HEK293 (cell line): ENCODE measurements at regions not wholly inside any gene's neighbourhood (a gene's known extent, or its start where the extent isn't known, plus 50 kb on each side); places are given as distances from the start of the nearest gene placed in this dataset.

Experiments used
- ZNF555 ChIP-seq: fragments of 450-650 bp; formaldehyde crosslinking; conservative IDR thresholded peaks from 2 replicates; pipeline ENCODE4 v1.5.1; 2017; ENCODE audit warnings: missing biosample characterization, mild to moderate bottlenecking, missing genetic modification characterization, inconsistent platforms
- TF ChIP-seq, protein P1 (sequence below): fragments of 450-650 bp; formaldehyde crosslinking; IDR thresholded peaks from 2 replicates; pipeline ENCODE4 v1.5.1; 2016; ENCODE audit warnings: missing biosample characterization, missing genetic modification characterization
- TF ChIP-seq, protein P2 (sequence below): fragments of 450-650 bp; formaldehyde crosslinking; IDR thresholded peaks from 2 replicates; pipeline ENCODE4 v1.5.1; 2016; ENCODE audit warnings: missing biosample characterization, missing genetic modification characterization

DNA sequence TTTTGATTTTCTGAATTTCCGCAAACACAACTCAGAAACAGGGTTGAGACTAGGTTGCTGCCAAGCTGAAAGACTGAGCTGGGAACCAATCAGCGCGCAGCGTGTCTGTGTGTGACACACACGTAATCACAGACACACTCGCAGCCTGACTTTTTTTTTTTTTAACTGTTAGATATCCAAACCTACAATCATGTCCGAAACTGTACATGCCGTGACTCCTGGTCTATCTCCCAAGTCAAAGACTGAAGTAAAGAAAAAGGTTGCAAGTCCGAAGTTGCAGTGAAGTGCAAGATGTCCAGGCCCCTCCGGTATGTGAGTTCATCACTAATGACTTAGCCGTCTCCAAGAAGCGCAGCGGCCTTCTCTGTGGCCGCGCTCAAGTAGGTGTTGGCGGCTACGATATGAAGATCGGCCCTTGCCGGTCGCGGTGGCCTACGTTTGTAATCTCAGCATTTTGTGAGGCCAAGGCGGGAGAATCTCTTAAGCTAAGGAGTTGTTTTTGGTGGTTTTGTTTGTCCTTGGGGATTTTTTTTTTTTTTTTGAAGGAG, 108.2 kb downstream of the HFE start:
- no peak for TF ChIP-seq ZNF555 (tag by site-specific recombination)
- TF ChIP-seq, protein P1, sequence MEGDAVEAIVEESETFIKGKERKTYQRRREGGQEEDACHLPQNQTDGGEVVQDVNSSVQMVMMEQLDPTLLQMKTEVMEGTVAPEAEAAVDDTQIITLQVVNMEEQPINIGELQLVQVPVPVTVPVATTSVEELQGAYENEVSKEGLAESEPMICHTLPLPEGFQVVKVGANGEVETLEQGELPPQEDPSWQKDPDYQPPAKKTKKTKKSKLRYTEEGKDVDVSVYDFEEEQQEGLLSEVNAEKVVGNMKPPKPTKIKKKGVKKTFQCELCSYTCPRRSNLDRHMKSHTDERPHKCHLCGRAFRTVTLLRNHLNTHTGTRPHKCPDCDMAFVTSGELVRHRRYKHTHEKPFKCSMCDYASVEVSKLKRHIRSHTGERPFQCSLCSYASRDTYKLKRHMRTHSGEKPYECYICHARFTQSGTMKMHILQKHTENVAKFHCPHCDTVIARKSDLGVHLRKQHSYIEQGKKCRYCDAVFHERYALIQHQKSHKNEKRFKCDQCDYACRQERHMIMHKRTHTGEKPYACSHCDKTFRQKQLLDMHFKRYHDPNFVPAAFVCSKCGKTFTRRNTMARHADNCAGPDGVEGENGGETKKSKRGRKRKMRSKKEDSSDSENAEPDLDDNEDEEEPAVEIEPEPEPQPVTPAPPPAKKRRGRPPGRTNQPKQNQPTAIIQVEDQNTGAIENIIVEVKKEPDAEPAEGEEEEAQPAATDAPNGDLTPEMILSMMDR (tag by site-specific recombination), result no peak
- TF ChIP-seq, protein P2, sequence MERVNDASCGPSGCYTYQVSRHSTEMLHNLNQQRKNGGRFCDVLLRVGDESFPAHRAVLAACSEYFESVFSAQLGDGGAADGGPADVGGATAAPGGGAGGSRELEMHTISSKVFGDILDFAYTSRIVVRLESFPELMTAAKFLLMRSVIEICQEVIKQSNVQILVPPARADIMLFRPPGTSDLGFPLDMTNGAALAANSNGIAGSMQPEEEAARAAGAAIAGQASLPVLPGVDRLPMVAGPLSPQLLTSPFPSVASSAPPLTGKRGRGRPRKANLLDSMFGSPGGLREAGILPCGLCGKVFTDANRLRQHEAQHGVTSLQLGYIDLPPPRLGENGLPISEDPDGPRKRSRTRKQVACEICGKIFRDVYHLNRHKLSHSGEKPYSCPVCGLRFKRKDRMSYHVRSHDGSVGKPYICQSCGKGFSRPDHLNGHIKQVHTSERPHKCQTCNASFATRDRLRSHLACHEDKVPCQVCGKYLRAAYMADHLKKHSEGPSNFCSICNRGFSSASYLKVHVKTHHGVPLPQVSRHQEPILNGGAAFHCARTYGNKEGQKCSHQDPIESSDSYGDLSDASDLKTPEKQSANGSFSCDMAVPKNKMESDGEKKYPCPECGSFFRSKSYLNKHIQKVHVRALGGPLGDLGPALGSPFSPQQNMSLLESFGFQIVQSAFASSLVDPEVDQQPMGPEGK, result no peak
